ENCODE measurements at regions not wholly inside any gene's neighbourhood (a gene's known extent, or its start where the extent isn't known, plus 50 kb on each side); places are given as distances from the start of the nearest gene placed in this dataset.

DNA sequence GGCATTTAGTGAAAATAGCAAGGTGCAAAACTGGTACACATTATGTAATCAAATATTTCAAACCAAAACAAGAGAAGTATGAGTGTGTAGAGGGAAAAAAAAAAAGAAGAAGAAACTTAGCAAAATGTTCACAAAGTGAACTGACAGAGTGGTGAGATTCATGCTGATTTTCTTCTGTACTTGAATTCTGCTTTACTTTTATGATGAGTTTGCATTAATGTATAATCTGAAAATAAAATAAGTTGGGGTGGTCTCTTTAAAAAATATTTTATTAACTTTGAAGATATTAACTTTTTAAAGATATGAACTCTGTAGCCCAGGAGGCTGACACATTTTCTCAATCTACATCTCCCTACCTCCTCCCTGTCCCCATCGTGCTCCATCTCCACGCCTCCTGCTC lies 185.1 kb downstream of the QDPR start:
- Mint-ChIP-seq H3K9me3 (peaks cover 4% of the 10 kb centered on the region), H3K27me3 (no peaks in the 10 kb centered on the region), H3K36me3 (ENCODE audit: low read depth) (no peaks in the 10 kb centered on the region), H3K4me3 (no peak overlapping the region), H3K27ac (no peak overlapping the region), H3K4me1 (ENCODE audit: low read depth) (peaks cover 26% of the 10 kb centered on the region)

DNA sequence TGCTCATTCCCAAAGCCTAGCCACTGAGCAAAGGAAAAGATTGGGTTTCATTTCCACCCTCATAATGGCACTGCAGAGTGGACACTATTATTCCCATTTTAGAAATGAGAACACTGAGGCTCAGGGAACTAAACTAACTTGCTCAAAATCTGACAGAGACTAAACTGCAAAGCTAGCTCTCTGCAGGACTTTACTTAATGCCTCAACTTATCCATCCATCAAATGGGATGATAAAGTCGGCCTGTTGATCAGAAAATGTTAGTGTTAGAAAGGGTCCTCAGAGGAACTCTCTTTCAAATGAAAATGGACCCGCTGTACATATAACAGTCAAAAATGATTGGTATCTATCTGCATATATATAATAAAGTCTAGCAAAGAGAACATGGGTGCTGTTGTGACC lies 186.8 kb downstream of the QDPR start:
- peaks cover 5% of the 10 kb centered on the region for H3K9me3 Mint-ChIP-seq
- no peak overlapping the region for H3K4me3 Mint-ChIP-seq
- peaks cover 20% of the 10 kb centered on the region for H3K4me1 Mint-ChIP-seq (ENCODE audit: low read depth)
- no peaks in the 10 kb centered on the region for H3K27me3 Mint-ChIP-seq
- H3K36me3 Mint-ChIP-seq (ENCODE audit: low read depth) = no peaks in the 10 kb centered on the region
- H3K27ac Mint-ChIP-seq = no peak overlapping the region

DNA sequence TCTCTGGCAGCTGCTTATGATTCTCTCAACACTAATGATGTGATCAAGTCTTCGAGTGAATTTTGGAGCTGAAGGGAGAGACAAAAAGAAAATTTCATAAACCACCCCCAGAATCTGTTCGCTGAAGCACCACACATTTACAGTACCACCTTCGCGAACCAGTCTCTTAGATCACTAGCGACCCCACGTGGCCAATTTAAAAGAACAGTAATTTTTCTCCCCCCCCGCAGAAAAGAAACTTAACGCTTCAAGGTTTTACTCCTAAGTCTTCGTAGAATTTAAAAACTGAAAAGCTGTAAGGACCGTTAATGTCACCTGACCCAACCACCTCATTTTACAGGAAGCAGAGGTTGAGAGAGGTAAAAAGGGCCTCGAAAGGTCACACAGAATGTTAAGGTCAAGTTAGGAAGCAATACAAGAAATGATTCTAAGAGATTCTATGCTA lies 187.5 kb downstream of the QDPR start:
- Mint-ChIP-seq H3K9me3 (peaks cover 5% of the 10 kb centered on the region), H3K4me3 (peak overlapping the region; percentile 30), H3K36me3 (ENCODE audit: low read depth) (no peaks in the 10 kb centered on the region), H3K27ac (peak overlapping the region; percentile 64), H3K27me3 (no peaks in the 10 kb centered on the region), H3K4me1 (ENCODE audit: low read depth) (peaks cover 20% of the 10 kb centered on the region)

DNA sequence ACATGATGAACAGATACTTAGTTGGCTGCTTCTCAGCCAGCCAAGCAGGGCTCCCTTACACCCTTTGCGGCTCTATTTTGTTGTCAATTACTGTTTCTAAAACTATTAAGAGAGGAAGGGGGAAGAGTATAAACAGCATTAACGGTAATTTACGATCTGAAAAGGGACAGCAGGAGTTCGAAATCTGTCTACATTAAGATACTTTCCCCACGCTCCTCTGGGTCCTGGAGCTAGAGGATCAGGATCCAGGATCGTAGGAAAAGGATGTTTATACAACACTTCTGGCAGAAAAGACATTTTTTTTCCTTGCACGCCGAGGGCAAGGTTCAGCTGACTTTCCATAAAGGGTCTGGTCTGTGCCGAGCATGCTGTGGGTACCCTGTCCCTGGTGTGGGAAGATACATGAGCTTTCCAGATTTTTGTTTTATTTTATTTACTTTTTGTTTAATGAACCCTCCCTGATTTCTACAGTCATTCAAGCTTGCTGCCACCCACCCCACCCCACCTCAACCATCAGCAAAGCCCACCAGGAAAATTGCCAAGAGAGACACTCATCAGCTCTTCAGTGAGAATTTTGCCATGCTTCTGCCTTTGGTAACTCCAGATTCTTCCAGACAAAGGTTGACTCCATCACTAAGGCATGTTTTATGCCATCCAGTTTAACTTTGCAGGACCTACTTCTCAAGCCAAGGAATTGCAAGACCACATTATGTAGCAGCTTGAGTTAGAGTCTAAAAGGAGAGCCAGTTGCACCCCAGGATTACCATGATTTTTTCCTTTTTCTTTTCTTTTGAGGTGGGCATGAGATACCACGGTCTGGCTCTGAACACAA lies 188.1 kb downstream of the QDPR start:
- peak overlapping the region; percentile 64 for H3K27ac Mint-ChIP-seq
- H3K4me3 Mint-ChIP-seq = no peak overlapping the region
- no peaks in the 10 kb centered on the region for H3K36me3 Mint-ChIP-seq (ENCODE audit: low read depth)
- no peaks in the 10 kb centered on the region for H3K27me3 Mint-ChIP-seq
- peaks cover 20% of the 10 kb centered on the region for H3K4me1 Mint-ChIP-seq (ENCODE audit: low read depth)
- H3K9me3 Mint-ChIP-seq = peaks cover 5% of the 10 kb centered on the region

DNA sequence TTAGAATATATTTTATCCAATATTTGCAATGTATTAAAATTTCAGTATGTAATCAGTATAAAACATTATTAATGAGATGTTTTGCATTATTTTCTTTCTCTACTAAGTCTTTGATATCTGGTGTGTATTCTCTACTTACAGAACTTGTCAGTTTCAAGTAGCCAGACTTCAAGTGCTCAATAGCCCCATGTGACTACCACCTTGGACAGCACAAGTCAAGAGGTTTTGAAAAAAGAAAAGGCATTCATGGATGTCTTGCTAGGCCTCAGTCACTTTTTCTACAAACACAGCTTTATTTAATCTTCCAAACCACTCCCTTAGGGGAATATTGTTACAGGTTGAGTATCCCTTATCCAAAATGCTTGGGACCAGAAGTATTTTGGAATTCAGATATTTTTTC lies 189.4 kb downstream of the QDPR start:
- Mint-ChIP-seq H3K4me1 (ENCODE audit: low read depth) (peaks cover 14% of the 10 kb centered on the region), H3K36me3 (ENCODE audit: low read depth) (no peaks in the 10 kb centered on the region), H3K4me3 (no peak overlapping the region), H3K27ac (no peak overlapping the region), H3K9me3 (peaks cover 5% of the 10 kb centered on the region), H3K27me3 (no peaks in the 10 kb centered on the region)

DNA sequence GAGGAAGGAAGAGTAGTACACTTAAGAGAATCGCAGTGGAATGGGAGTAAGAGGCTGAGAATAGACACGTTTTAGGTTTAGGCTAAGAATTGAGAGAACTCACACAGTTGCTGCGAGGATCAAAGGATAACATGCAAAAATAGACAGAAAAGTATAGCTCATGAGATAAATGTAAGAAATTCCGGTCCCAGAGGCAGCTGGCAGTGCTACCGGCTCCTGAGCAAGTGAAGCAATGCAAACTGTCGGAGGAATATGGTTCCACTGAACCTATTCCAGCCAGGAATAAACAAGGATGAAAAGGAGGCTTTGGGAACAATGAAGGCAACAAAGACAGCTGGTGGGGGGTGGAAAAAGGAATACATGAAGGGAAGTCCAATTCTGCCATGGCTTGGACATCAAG lies 191.8 kb downstream of the QDPR start:
- Mint-ChIP-seq H3K27ac (no peak overlapping the region), H3K36me3 (ENCODE audit: low read depth) (no peaks in the 10 kb centered on the region), H3K4me3 (no peak overlapping the region), H3K4me1 (ENCODE audit: low read depth) (peaks cover 11% of the 10 kb centered on the region), H3K27me3 (peaks cover 3% of the 10 kb centered on the region), H3K9me3 (peaks cover 5% of the 10 kb centered on the region)

DNA sequence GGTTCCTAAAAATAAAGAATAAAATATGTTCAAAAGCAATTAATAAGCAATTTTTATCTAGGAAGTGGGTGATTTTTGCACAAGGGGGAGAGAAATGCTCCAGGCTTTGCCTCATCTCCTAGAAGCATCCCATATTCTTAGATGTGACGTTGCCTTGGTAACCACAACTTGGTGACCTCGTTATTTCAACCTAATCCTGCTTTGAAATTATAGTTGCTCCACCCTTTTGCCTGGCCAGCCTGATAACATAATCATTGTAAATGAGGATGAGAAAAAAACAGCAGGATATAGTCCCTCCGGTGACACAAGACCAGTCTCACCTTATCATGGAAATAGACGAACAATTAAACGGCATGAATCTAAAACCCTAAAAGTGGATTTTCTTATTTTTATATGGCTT lies 194.4 kb downstream of the QDPR start:
- Mint-ChIP-seq H3K27me3 (peaks cover 7% of the 10 kb centered on the region), H3K4me3 (no peak overlapping the region), H3K36me3 (ENCODE audit: low read depth) (no peaks in the 10 kb centered on the region), H3K9me3 (peaks cover 5% of the 10 kb centered on the region), H3K27ac (no peak overlapping the region), H3K4me1 (ENCODE audit: low read depth) (no peaks in the 10 kb centered on the region)

DNA sequence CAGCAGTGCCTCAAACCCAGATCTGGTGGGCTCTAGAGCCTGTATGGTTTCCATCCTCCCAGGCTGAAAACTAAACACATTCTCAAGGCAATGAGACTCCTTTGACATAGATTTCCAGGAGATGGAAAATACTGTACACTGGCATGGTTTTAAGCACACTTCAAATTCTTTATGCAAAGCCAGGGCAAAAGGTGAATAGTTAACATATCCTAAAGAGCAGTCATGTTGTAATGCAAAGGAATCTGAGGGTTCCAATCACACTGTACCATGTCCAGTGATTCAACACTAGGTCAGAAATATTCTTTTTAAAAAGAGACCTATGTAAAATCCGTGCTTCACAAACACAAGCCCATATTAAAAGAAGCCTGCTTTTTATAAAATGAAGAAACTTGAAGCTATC lies 195.3 kb downstream of the QDPR start:
- H3K9me3 Mint-ChIP-seq = peaks cover 5% of the 10 kb centered on the region
- no peaks in the 10 kb centered on the region for H3K36me3 Mint-ChIP-seq (ENCODE audit: low read depth)
- H3K4me3 Mint-ChIP-seq = no peak overlapping the region
- peaks cover 7% of the 10 kb centered on the region for H3K27me3 Mint-ChIP-seq
- H3K4me1 Mint-ChIP-seq (ENCODE audit: low read depth) = no peaks in the 10 kb centered on the region
- H3K27ac Mint-ChIP-seq = no peak overlapping the region

DNA sequence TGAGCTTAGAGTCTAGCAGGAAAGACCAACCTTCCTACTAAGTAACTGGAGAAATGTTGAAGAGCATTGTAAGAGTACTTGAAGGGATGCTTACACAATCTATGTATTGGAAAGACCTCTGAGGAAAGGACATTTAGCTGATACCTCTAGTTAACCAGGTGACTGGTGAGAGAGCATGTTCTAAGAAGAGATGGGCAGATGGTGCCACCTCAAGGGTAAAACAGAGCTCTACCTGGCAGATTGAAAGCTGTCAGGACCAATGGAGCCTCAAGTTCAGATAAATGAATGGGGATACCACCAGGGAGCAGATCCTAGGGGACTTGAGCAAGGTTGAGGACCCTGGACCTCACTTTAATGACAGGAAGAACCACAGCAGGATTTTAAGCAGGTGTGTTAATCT lies 196.4 kb downstream of the QDPR start:
- Mint-ChIP-seq H3K4me1 (ENCODE audit: low read depth) (no peaks in the 10 kb centered on the region), H3K27ac (no peak overlapping the region), H3K4me3 (no peak overlapping the region), H3K36me3 (ENCODE audit: low read depth) (no peaks in the 10 kb centered on the region), H3K27me3 (peaks cover 7% of the 10 kb centered on the region), H3K9me3 (no peaks in the 10 kb centered on the region)

DNA sequence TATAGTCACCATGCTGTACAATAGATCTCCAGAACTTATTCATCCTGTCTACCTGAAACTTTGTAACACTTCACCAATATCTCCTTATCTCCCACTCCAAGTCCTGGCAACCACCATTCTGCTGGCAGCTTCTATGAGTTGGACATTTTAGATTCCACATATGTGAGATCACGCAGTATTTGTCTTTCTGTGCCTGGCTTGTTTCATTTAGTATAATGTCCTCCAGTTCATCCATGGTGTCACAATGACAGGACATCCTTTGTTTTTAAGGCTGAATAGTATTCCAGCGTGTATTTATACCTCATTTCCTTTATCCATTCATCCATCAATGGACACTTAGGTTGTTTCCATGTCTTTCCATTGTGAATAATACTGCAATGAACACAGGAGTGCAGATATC lies 198.7 kb downstream of the QDPR start:
- Mint-ChIP-seq H3K36me3 (ENCODE audit: low read depth) (no peaks in the 10 kb centered on the region), H3K27me3 (peaks cover 11% of the 10 kb centered on the region)

DNA sequence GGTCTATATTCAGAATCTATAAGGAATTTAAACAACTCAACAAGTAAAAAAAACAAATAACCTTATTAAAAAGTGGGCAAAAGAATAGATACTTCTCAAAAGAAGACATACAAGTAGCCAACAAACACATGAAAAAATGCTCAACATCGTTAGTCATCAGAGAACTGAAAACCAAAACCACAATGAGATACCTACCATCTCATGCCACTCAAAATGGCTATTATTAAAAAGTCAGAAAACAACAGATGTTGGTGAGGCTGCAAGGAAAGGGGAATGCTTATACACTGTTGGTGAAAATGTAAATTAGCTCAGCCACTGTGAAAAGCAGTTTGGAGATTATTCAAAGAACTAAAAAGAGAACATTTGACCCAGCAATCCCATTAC lies 201.6 kb downstream of the QDPR start:
- H3K36me3 Mint-ChIP-seq (ENCODE audit: low read depth) = no peaks in the 10 kb centered on the region
- H3K9me3 Mint-ChIP-seq = peaks cover 3% of the 10 kb centered on the region
- no peak overlapping the region for H3K4me3 Mint-ChIP-seq
- no peaks in the 10 kb centered on the region for H3K4me1 Mint-ChIP-seq (ENCODE audit: low read depth)
- H3K27ac Mint-ChIP-seq = no peak overlapping the region
- H3K27me3 Mint-ChIP-seq = peaks cover 10% of the 10 kb centered on the region

More for the DNA sequence above, 198.7 kb downstream of the QDPR start:
- no peak overlapping the region for H3K27ac Mint-ChIP-seq
- no peaks in the 10 kb centered on the region for H3K4me1 Mint-ChIP-seq (ENCODE audit: low read depth)
- H3K4me3 Mint-ChIP-seq = no peak overlapping the region
- H3K9me3 Mint-ChIP-seq = no peaks in the 10 kb centered on the region

DNA sequence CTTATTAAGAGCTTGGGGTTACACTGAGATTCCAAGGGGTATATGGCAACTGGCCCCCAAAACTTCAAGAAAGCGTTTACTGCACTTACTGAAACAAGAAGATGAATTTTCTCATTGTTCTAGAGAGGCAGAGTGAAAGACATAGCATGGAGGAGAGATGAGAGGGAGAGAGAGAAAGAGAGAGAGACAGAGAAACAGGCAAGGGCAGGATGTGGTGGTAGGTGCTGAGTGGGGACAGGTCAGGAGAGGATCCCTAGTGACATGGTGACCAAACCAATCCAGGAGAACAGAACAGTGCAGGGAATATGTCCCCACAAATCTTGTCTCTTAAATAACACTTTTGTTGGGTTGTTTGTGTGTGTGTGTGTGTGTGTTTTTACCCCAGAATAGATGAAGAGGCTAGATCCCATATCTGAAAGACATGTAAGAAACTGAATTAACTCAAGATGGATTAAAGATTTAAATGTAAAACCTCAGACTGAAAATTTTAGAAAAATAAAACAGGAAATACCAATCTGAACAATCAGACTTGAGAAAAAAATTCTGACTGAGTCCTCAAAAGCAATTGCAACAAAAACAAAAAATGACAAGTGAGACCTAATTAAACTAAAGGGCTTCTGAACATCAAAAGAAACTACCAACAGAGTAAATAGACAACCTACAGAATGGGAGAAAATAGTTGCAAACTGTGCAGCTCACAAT lies 202.2 kb downstream of the QDPR start:
- Mint-ChIP-seq H3K36me3 (ENCODE audit: low read depth) (no peaks in the 10 kb centered on the region), H3K9me3 (peaks cover 3% of the 10 kb centered on the region), H3K4me3 (no peak overlapping the region), H3K27ac (no peak overlapping the region), H3K27me3 (peaks cover 8% of the 10 kb centered on the region), H3K4me1 (ENCODE audit: low read depth) (no peaks in the 10 kb centered on the region)

DNA sequence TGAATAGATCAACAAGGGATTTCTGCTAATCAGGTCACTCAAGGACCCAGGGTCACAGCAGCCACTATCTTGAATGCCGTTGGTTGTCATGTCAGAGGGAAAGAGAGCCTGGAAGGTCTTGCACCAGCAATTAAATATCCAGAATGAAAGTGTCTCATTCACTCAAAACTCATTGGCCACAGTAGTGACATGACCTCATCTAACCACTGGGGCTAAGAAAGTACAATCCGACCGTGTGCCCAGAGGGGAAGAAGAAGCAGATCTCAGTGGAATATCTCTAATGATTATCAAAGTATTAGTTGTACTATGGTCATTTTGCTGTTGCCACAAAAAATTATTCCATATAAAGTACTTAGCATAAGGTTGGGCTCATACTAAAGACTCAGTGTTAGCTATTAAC lies 210.0 kb downstream of the QDPR start:
- Mint-ChIP-seq H3K27me3 (peaks cover 21% of the 10 kb centered on the region), H3K4me1 (ENCODE audit: low read depth) (no peaks in the 10 kb centered on the region), H3K4me3 (no peak overlapping the region), H3K36me3 (ENCODE audit: low read depth) (no peaks in the 10 kb centered on the region), H3K9me3 (peaks cover 3% of the 10 kb centered on the region), H3K27ac (no peak overlapping the region)

DNA sequence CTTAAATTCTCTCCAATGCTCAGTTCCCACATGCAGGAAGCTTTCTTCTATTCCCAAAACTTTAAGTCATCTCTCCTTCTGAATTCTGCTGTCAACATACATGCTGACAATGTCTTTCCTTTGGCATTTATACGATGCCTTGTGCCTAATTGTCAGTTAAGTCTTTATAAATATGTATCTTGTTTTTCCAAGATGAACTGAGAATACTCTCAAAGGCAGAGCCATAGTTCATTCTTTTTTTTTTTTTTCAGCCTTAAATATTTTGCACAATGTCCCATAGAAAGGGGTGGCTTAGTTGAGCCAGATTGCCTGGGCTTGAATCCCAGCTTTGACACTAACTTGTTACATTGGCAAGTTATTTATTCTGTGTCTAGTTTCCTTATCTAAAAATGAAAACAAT lies 210.6 kb downstream of the QDPR start:
- no peak overlapping the region for H3K27ac Mint-ChIP-seq
- peaks cover 24% of the 10 kb centered on the region for H3K27me3 Mint-ChIP-seq
- H3K4me3 Mint-ChIP-seq = no peak overlapping the region
- H3K36me3 Mint-ChIP-seq (ENCODE audit: low read depth) = no peaks in the 10 kb centered on the region
- no peaks in the 10 kb centered on the region for H3K4me1 Mint-ChIP-seq (ENCODE audit: low read depth)
- peaks cover 3% of the 10 kb centered on the region for H3K9me3 Mint-ChIP-seq

DNA sequence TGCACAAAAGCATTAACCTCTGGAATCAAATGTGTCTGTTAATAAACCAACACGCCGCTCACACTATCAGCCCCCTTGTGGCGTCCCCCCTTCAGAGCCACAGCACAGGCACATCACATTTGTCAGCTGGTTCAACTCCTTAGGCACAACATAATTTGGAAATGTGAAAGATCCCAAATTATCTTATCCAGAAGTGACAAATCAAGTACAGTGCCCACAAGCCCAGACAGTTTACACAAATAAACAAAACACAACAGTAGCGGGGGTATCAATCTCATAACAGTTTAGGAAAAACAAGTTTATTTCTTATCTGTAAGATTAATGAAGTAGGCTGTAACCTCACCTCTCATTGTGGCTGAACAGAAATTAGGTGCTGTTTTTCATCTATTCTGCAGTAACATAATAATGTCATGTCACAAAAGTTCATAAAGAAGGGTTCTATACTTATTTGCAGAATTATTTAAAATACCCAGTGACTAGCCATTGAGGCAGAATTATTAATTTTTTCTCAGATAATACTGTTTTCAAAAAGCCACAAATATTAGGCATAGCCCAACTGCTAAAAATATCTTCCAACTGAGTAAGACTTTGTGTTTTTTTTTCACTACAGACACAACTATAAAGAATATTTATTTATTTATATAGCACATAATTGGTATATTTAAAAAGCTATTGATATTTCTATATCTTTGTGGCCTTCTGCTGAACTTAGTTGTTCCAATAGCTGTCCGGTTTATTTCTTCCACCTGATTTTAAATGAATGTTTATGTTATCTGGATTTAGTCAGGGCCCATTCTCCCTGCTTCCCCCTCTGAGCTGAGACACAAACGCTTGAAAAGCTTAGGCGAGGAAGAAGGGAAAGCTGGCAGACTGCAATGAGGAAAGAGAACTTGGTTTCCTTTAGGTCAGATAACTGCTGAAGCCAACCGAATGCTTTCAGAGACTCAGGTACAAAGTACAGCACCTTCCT lies 214.7 kb downstream of the QDPR start:
- Mint-ChIP-seq H3K27me3 (peaks cover 27% of the 10 kb centered on the region), H3K4me1 (ENCODE audit: low read depth) (no peaks in the 10 kb centered on the region), H3K36me3 (ENCODE audit: low read depth) (no peaks in the 10 kb centered on the region), H3K9me3 (no peaks in the 10 kb centered on the region), H3K4me3 (no peak overlapping the region), H3K27ac (no peak overlapping the region)
